ENCODE measurements at regions not wholly inside any gene's neighbourhood (a gene's known extent, or its start where the extent isn't known, plus 50 kb on each side); places are given as distances from the start of the nearest gene placed in this dataset.

DNA sequence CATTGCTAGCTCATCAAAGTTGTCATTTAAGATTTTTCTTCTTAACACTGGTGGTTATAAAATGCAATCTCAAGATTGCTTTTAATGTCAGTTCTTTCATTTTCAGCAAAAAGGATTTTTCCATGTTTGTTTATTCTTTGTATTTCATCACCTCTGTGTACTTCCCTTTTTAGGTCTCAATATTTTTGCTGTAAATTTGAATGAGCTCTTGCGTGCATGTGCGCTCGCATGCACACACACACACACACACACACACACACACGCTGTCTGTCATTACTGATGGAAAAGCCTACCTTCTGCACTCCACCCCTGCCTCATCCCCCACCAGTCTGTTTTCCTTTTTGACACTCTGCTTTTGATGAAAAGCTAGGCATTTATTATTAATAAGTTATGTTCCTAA is 85.3 kb upstream of the FYN start:
- Histone ChIP-seq H4K20me1 (ENCODE audit: control insufficient read depth, extremely low read depth, insufficient read depth, low read length) (no peaks in the 10 kb centered on the region), H3K79me2 (ENCODE audit: control insufficient read depth, insufficient read depth, low read length) (no peaks in the 10 kb centered on the region), H3K4me1 (ENCODE audit: control insufficient read depth, extremely low read depth, insufficient read depth, low read length) (no peaks in the 10 kb centered on the region), H3K4me3 (replicated peaks in 1 of 4; ENCODE audit: control extremely low read depth in 1 of 4, insufficient read depth in 1 of 4, low read depth in 3 of 4, low read length in 4 of 4) (no peak overlapping the region), H3K27ac (ENCODE audit: insufficient read depth, low read length) (no peak overlapping the region), H3K27me3 (ENCODE audit: control insufficient read depth, insufficient read depth, low read length) (no peaks in the 10 kb centered on the region), H2AFZ (ENCODE audit: low read length) (no peak overlapping the region), H3K4me2 (ENCODE audit: extremely low read depth, insufficient read depth, low read length) (no peak overlapping the region), H3K9ac (ENCODE audit: insufficient read depth, low read length) (no peak overlapping the region), H3K9me3 (ENCODE audit: control insufficient read depth, insufficient read depth, low read depth, low read length) (no peaks in the 10 kb centered on the region), H3K36me3 (ENCODE audit: control insufficient read depth, insufficient read depth, low read length) (no peaks in the 10 kb centered on the region)
- no peak for DNase-seq (ENCODE audit: low read depth in 2 of 2)
- TF ChIP-seq EZH2 (IDR thresholded peaks at IDR 0.05; ENCODE audit: low read length, missing control alignments) (no peak), CTCF (conservative IDR thresholded peaks at IDR 0.05 in 1 of 2, IDR thresholded peaks at IDR 0.05 in 1 of 2; ENCODE audit: low read depth in 1 of 2, low read length in 2 of 2) (no peak)

DNA sequence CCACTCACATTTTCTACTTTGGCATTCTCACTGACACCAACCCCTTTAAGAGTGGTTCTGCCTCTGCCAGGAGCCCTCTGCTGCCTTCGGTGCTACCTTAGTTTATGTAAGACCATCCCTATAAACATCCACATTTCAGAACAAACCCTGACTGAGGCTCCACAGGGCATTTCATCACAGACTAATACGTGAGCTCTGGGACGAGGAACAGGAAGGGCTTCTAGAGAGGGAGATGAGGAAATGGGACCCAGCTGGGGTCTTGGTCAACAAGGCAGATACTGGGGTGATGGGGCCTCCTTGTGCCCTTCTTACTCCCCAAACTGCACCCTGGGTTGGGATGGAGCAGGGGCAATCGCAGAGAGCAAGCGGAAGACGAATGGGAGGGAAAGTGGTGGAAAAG is 86.5 kb upstream of the FYN start:
- TF ChIP-seq CTCF (conservative IDR thresholded peaks at IDR 0.05 in 1 of 2, IDR thresholded peaks at IDR 0.05 in 1 of 2; ENCODE audit: low read depth in 1 of 2, low read length in 2 of 2) (no peak), EZH2 (IDR thresholded peaks at IDR 0.05; ENCODE audit: low read length, missing control alignments) (no peak)

GRCh38 chr6:111967131-111967530 is 86.8 kb upstream of the CCN6 start:
- H3K79me2 ChIP-seq (ENCODE audit: control insufficient read depth, insufficient read depth, low read length) = no peaks in the 10 kb centered on the region
- no peaks in the 10 kb centered on the region for H3K36me3 ChIP-seq (ENCODE audit: control insufficient read depth, insufficient read depth, low read length)
- no peak for DNase-seq (ENCODE audit: low read depth in 2 of 2)
- peaks cover 2% of the 10 kb centered on the region for H3K4me1 ChIP-seq (ENCODE audit: control insufficient read depth, extremely low read depth, insufficient read depth, low read length)
- H4K20me1 ChIP-seq (ENCODE audit: control insufficient read depth, extremely low read depth, insufficient read depth, low read length) = no peaks in the 10 kb centered on the region
- TF ChIP-seq EZH2 (IDR thresholded peaks at IDR 0.05; ENCODE audit: low read length, missing control alignments) (no peak), CTCF (conservative IDR thresholded peaks at IDR 0.05 in 1 of 2, IDR thresholded peaks at IDR 0.05 in 1 of 2; ENCODE audit: low read depth in 1 of 2, low read length in 2 of 2) (no peak)
- no peaks in the 10 kb centered on the region for H3K27me3 ChIP-seq (ENCODE audit: control insufficient read depth, insufficient read depth, low read length)
- no peak overlapping the region for H3K4me3 ChIP-seq (replicated peaks in 1 of 4; ENCODE audit: control extremely low read depth in 1 of 4, insufficient read depth in 1 of 4, low read depth in 3 of 4, low read length in 4 of 4)
- no peak overlapping the region for H2AFZ ChIP-seq (ENCODE audit: low read length)
- no peak overlapping the region for H3K9ac ChIP-seq (ENCODE audit: insufficient read depth, low read length)
- H3K27ac ChIP-seq (ENCODE audit: insufficient read depth, low read length) = no peak overlapping the region
- no peaks in the 10 kb centered on the region for H3K9me3 ChIP-seq (ENCODE audit: control insufficient read depth, insufficient read depth, low read depth, low read length)
- H3K4me2 ChIP-seq (ENCODE audit: extremely low read depth, insufficient read depth, low read length) = no peak overlapping the region

More for the DNA sequence above, 86.5 kb upstream of the FYN start:
- no peaks in the 10 kb centered on the region for H3K79me2 ChIP-seq (ENCODE audit: control insufficient read depth, insufficient read depth, low read length)
- H4K20me1 ChIP-seq (ENCODE audit: control insufficient read depth, extremely low read depth, insufficient read depth, low read length) = no peaks in the 10 kb centered on the region
- H3K9ac ChIP-seq (ENCODE audit: insufficient read depth, low read length) = no peak overlapping the region
- no peaks in the 10 kb centered on the region for H3K36me3 ChIP-seq (ENCODE audit: control insufficient read depth, insufficient read depth, low read length)
- no peak overlapping the region for H3K27ac ChIP-seq (ENCODE audit: insufficient read depth, low read length)
- no peaks in the 10 kb centered on the region for H3K9me3 ChIP-seq (ENCODE audit: control insufficient read depth, insufficient read depth, low read depth, low read length)
- H3K4me2 ChIP-seq (ENCODE audit: extremely low read depth, insufficient read depth, low read length) = no peak overlapping the region
- no peak overlapping the region for H3K4me3 ChIP-seq (replicated peaks in 1 of 4; ENCODE audit: control extremely low read depth in 1 of 4, insufficient read depth in 1 of 4, low read depth in 3 of 4, low read length in 4 of 4)
- H2AFZ ChIP-seq (ENCODE audit: low read length) = no peak overlapping the region
- DNase-seq (ENCODE audit: low read depth in 2 of 2) = no peak
- no peaks in the 10 kb centered on the region for H3K27me3 ChIP-seq (ENCODE audit: control insufficient read depth, insufficient read depth, low read length)
- H3K4me1 ChIP-seq (ENCODE audit: control insufficient read depth, extremely low read depth, insufficient read depth, low read length) = no peaks in the 10 kb centered on the region

All from fibroblast of lung (primary cell).